ENCODE measurements at regions not wholly inside any gene's neighbourhood (a gene's known extent, or its start where the extent isn't known, plus 50 kb on each side); places are given as distances from the start of the nearest gene placed in this dataset.

GRCh38 chr11:116459185-116460045, 313.4 kb downstream of the BUD13 start:
- no peaks in the 10 kb centered on the region for H3K9me3 ChIP-seq
- TF ChIP-seq POLR2A (IDR thresholded peaks at IDR 0.05), result no peak
- TF ChIP-seq CTCF (IDR thresholded peaks at IDR 0.05), result no peak
- no peaks in the 10 kb centered on the region for H3K4me1 ChIP-seq
- intact Hi-C loops (cut with DNase I; ENCODE audit: low total_unique reads), result no loop called here
- no peak overlapping the region for H3K4me3 ChIP-seq
- no peak overlapping the region for H3K27ac ChIP-seq
- WGBS, 2 donors, result 64 to 66% methylated on average over 13 of the region's 13 CpGs
- DNase-seq, result no peak
- H3K27me3 ChIP-seq, result no peaks in the 10 kb centered on the region
- H3K36me3 ChIP-seq (ENCODE audit: low read depth, missing control alignments), result no peaks in the 10 kb centered on the region

GRCh38 chr11:116458546-116458945, 314.2 kb downstream of the BUD13 start:
- Histone ChIP-seq H3K4me3 (no peak overlapping the region), H3K27me3 (no peaks in the 10 kb centered on the region), H3K27ac (no peak overlapping the region), H3K36me3 (ENCODE audit: low read depth, missing control alignments) (no peaks in the 10 kb centered on the region), H3K4me1 (no peaks in the 10 kb centered on the region), H3K9me3 (no peaks in the 10 kb centered on the region)
- WGBS, 2 donors, result 77 to 80% methylated on average over 4 of the region's 4 CpGs
- intact Hi-C loops (cut with DNase I; ENCODE audit: low total_unique reads), result no loop called here
- TF ChIP-seq CTCF (IDR thresholded peaks at IDR 0.05), result no peak
- TF ChIP-seq POLR2A (IDR thresholded peaks at IDR 0.05), result no peak
- DNase-seq, result no peak

GRCh38 chr11:116457336-116458007, 315.3 kb downstream of the BUD13 start:
- no peaks in the 10 kb centered on the region for H3K36me3 ChIP-seq (ENCODE audit: low read depth, missing control alignments)
- H3K4me3 ChIP-seq, result no peak overlapping the region
- no peak for TF ChIP-seq POLR2A (IDR thresholded peaks at IDR 0.05)
- TF ChIP-seq CTCF (IDR thresholded peaks at IDR 0.05), result no peak
- intact Hi-C loops (cut with DNase I; ENCODE audit: low total_unique reads), result no loop called here
- no peak for DNase-seq
- H3K27ac ChIP-seq, result no peak overlapping the region
- 78% methylated on average over 10 of the region's 10 CpGs for WGBS, 2 donors
- no peaks in the 10 kb centered on the region for H3K9me3 ChIP-seq
- H3K4me1 ChIP-seq, result no peaks in the 10 kb centered on the region
- H3K27me3 ChIP-seq, result no peaks in the 10 kb centered on the region

GRCh38 chr11:116454951-116455350, 317.8 kb downstream of the BUD13 start:
- no peak for DNase-seq

More at GRCh38 chr11:116454951-116455350, 317.8 kb downstream of the BUD13 start:
- Histone ChIP-seq H3K36me3 (ENCODE audit: low read depth, missing control alignments) (no peaks in the 10 kb centered on the region), H3K4me3 (no peak overlapping the region), H3K4me1 (no peaks in the 10 kb centered on the region), H3K27ac (no peak overlapping the region), H3K27me3 (no peaks in the 10 kb centered on the region), H3K9me3 (no peaks in the 10 kb centered on the region)
- TF ChIP-seq POLR2A (IDR thresholded peaks at IDR 0.05), result no peak
- no peak for TF ChIP-seq CTCF (IDR thresholded peaks at IDR 0.05)
- WGBS, 2 donors, result 87 to 93% methylated on average over 1 of the region's 1 CpG
- intact Hi-C loops (cut with DNase I; ENCODE audit: low total_unique reads), result no loop called here
